ENCODE measurements at regions not wholly inside any gene's neighbourhood (a gene's known extent, or its start where the extent isn't known, plus 50 kb on each side); places are given as distances from the start of the nearest gene placed in this dataset.
A peak's percentile ranks its signal among the peaks of the same experiment; 100 is the strongest.

GRCh38 chr12:92574911-92575570 lies 127.7 kb upstream of the PLEKHG7 start:
- H2AFZ ChIP-seq (ENCODE audit: low read depth): no peak overlapping the region
- no peak for DNase-seq
- CTCF ChIA-PET: interaction anchor here (0.7 to 2.8 kb wide), 9 partner anchors 15 to 1209 kb away, joined by 3 to 21 read pairs (median 3); partner anchors contain the start of gene BTG1
- H3K36me3 ChIP-seq (replicated peaks in 1 of 2; ENCODE audit: control insufficient read depth in 1 of 2, insufficient read depth in 2 of 2, low read length in 1 of 2): no peaks in the 10 kb centered on the region
- no peak overlapping the region for H3K4me3 ChIP-seq (ENCODE audit: low read depth in 2 of 2, low read length in 1 of 2)
- H3K9me3 ChIP-seq: no peaks in the 10 kb centered on the region
- H3K27ac ChIP-seq (ENCODE audit: low read depth in 2 of 2, low read length in 1 of 2): no peak overlapping the region
- H3K9ac ChIP-seq: no peak overlapping the region
- no peaks in the 10 kb centered on the region for H3F3A ChIP-seq (replicated peaks; ENCODE audit: insufficient read depth)
- no peak overlapping the region for H3K4me2 ChIP-seq
- TF ChIP-seq GABPA (IDR thresholded peaks at IDR 0.05; ENCODE audit: low read depth): no peak
- TF ChIP-seq RXRA (IDR thresholded peaks at IDR 0.05; ENCODE audit: borderline replicate concordance, low read depth): no peak
- TF ChIP-seq PBX3 (IDR thresholded peaks at IDR 0.05): no peak
- TF ChIP-seq SIN3A (IDR thresholded peaks at IDR 0.05; ENCODE audit: borderline replicate concordance, low read depth, low read length): no peak
- H3K27me3 ChIP-seq (ENCODE audit: insufficient read depth): no peaks in the 10 kb centered on the region
- POLR2A ChIA-PET: no interaction called here
- no peaks in the 10 kb centered on the region; a peak in 2 of 4 replicates for H3K4me1 ChIP-seq (ENCODE audit: control insufficient read depth in 1 of 2, insufficient read depth in 2 of 2, low read depth in 1 of 2, low read length in 1 of 2)
- no peaks in the 10 kb centered on the region for H3K79me2 ChIP-seq (ENCODE audit: insufficient read depth)
- 89% methylated on average over 6 of the region's 6 CpGs for WGBS (ENCODE audit: low lambda C conversion rate)
- H3K9me2 ChIP-seq: no peaks in the 10 kb centered on the region
- H4K20me1 ChIP-seq (ENCODE audit: insufficient read depth): no peaks in the 10 kb centered on the region

DNA sequence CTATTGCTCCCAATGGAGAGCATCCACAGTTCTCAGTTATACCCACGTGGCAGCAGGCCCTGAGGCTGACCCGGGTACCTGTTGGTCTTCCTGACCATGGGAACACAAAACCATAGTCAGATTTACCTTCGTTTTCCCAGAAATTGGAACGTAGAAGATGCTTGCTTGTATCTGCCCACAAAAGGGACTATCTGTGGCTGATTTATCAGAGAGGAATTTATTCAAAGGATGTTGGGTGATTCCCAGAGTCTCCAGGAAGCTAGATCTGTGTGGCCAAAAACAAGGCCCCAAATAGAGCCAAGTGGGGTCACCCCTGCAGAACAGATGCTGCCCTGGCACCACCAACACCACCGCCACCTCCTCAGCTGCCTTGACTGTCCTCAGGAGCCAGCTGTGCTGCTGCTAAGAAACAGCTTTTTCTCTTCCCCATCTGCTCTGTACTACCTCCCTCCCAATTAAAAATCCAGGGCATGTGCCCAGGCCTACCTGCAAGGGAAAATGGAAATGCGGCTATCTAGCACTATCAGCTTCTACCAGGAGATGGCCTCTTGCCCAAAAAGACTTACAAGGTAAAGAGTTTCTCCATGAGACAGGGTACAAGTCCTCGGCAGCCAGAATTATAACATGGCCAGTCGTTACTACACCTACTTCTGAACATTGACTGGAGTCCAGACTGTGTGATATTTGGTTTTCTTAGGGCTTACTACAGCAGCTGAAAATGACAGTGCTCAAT lies 128.6 kb upstream of the PLEKHG7 start:
- ChIA-PET POLR2A (no interaction called here), CTCF (interaction anchor here (0.8 to 2.8 kb wide), 9 partner anchors 11 to 1209 kb away, joined by 3 to 21 read pairs (median 3); partner anchors contain the start of gene BTG1)
- Histone ChIP-seq H3K27ac (ENCODE audit: low read depth in 2 of 2, low read length in 1 of 2) (no peak overlapping the region), H3K36me3 (replicated peaks in 1 of 2; ENCODE audit: control insufficient read depth in 1 of 2, insufficient read depth in 2 of 2, low read length in 1 of 2) (no peaks in the 10 kb centered on the region), H3K9ac (no peak overlapping the region), H3K4me1 (ENCODE audit: control insufficient read depth in 1 of 2, insufficient read depth in 2 of 2, low read depth in 1 of 2, low read length in 1 of 2) (no peaks in the 10 kb centered on the region; a peak in 2 of 4 replicates), H4K20me1 (ENCODE audit: insufficient read depth) (no peaks in the 10 kb centered on the region), H2AFZ (ENCODE audit: low read depth) (no peak overlapping the region), H3K79me2 (ENCODE audit: insufficient read depth) (no peaks in the 10 kb centered on the region), H3K9me2 (no peaks in the 10 kb centered on the region), H3K4me2 (no peak overlapping the region), H3K4me3 (ENCODE audit: low read depth in 2 of 2, low read length in 1 of 2) (no peak overlapping the region), H3K27me3 (ENCODE audit: insufficient read depth) (no peaks in the 10 kb centered on the region), H3K9me3 (no peaks in the 10 kb centered on the region), H3F3A (replicated peaks; ENCODE audit: insufficient read depth) (no peaks in the 10 kb centered on the region)
- 80% methylated on average over 8 of the region's 8 CpGs for WGBS (ENCODE audit: low lambda C conversion rate)
- TF ChIP-seq CTCF (IDR thresholded peaks at IDR 0.05) (peak; percentile 50), JUND (IDR thresholded peaks at IDR 0.05) (no peak), GABPA (IDR thresholded peaks at IDR 0.05; ENCODE audit: low read depth) (no peak), SIN3A (IDR thresholded peaks at IDR 0.05; ENCODE audit: borderline replicate concordance, low read depth, low read length) (no peak), SMC3 (IDR thresholded peaks at IDR 0.05; ENCODE audit: low read depth, low read length) (peak; percentile 56), POLR2AphosphoS5 (IDR thresholded peaks at IDR 0.05; ENCODE audit: low read depth, low read length) (no peak), EZH2phosphoT487 (IDR thresholded peaks at IDR 0.05; ENCODE audit: borderline replicate concordance, low read depth) (no peak), MEF2A (IDR thresholded peaks at IDR 0.05; ENCODE audit: borderline replicate concordance, low read depth) (no peak), ELF1 (IDR thresholded peaks at IDR 0.05) (no peak), PBX3 (IDR thresholded peaks at IDR 0.05) (no peak), RAD21 (IDR thresholded peaks at IDR 0.05; ENCODE audit: low read length) (peak; percentile 51)
- TF ChIP-seq, protein P1, sequence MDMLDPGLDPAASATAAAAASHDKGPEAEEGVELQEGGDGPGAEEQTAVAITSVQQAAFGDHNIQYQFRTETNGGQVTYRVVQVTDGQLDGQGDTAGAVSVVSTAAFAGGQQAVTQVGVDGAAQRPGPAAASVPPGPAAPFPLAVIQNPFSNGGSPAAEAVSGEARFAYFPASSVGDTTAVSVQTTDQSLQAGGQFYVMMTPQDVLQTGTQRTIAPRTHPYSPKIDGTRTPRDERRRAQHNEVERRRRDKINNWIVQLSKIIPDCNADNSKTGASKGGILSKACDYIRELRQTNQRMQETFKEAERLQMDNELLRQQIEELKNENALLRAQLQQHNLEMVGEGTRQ (IDR thresholded peaks at IDR 0.05; ENCODE audit: borderline replicate concordance, low read depth, low read length): no peak
- TF ChIP-seq, protein P2, sequence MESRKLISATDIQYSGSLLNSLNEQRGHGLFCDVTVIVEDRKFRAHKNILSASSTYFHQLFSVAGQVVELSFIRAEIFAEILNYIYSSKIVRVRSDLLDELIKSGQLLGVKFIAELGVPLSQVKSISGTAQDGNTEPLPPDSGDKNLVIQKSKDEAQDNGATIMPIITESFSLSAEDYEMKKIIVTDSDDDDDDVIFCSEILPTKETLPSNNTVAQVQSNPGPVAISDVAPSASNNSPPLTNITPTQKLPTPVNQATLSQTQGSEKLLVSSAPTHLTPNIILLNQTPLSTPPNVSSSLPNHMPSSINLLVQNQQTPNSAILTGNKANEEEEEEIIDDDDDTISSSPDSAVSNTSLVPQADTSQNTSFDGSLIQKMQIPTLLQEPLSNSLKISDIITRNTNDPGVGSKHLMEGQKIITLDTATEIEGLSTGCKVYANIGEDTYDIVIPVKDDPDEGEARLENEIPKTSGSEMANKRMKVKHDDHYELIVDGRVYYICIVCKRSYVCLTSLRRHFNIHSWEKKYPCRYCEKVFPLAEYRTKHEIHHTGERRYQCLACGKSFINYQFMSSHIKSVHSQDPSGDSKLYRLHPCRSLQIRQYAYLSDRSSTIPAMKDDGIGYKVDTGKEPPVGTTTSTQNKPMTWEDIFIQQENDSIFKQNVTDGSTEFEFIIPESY (IDR thresholded peaks at IDR 0.05; ENCODE audit: borderline replicate concordance, low read depth): no peak
- DNase-seq: no peak
